ENCODE measurements at regions not wholly inside any gene's neighbourhood (a gene's known extent, or its start where the extent isn't known, plus 50 kb on each side); places are given as distances from the start of the nearest gene placed in this dataset.
A peak's percentile ranks its signal among the peaks of the same experiment; 100 is the strongest.
"Not testable (repeated sequence)": the region's sequence is repeated elsewhere in the genome, so short reads cannot be mapped to it uniquely, and the experiment has no call there.

- no peak for DNase-seq (ENCODE audit: low read depth in 2 of 2)
Observed at GRCh38 chr3:139199421-139200010, 144.3 kb upstream of the MRPS22 start.

GRCh38 chr3:139201446-139202225 lies 142.2 kb upstream of the MRPS22 start:
- DNase-seq (ENCODE audit: low read depth in 2 of 2) = no peak

GRCh38 chr3:139202226-139202958 lies 141.4 kb upstream of the MRPS22 start:
- DNase-seq (ENCODE audit: low read depth in 2 of 2) = no peak

GRCh38 chr3:139202959-139203349 lies 140.9 kb upstream of the MRPS22 start:
- DNase-seq (ENCODE audit: low read depth in 2 of 2) = no peak

GRCh38 chr3:139203752-139204151 lies 140.1 kb upstream of the MRPS22 start:
- no peak for DNase-seq (ENCODE audit: low read depth in 2 of 2)

GRCh38 chr3:139204728-139205127 lies 139.1 kb upstream of the MRPS22 start:
- no peak for DNase-seq (ENCODE audit: low read depth in 2 of 2)

GRCh38 chr3:139213936-139214335 lies 129.9 kb upstream of the MRPS22 start:
- DNase-seq (ENCODE audit: low read depth in 2 of 2) = no peak

- no peak for DNase-seq (ENCODE audit: low read depth in 2 of 2)
Observed at GRCh38 chr3:139216958-139217357, 126.9 kb upstream of the MRPS22 start.

GRCh38 chr3:139217633-139218032 lies 126.2 kb upstream of the MRPS22 start:
- DNase-seq (ENCODE audit: low read depth in 2 of 2) = no peak

- no peak for DNase-seq (ENCODE audit: low read depth in 2 of 2)
Observed at GRCh38 chr3:139218046-139218445, 125.8 kb upstream of the MRPS22 start.

- DNase-seq (ENCODE audit: low read depth in 2 of 2) = no peak
Observed at GRCh38 chr3:139219463-139219862, 124.4 kb upstream of the MRPS22 start.

- DNase-seq (ENCODE audit: low read depth in 2 of 2) = no peak
Observed at GRCh38 chr3:139222100-139222657, 121.6 kb upstream of the MRPS22 start.

GRCh38 chr3:139225548-139225947 lies 118.3 kb upstream of the MRPS22 start:
- DNase-seq (ENCODE audit: low read depth in 2 of 2) = no peak

GRCh38 chr3:139226731-139227130 lies 117.1 kb upstream of the MRPS22 start:
- no peak for DNase-seq (ENCODE audit: low read depth in 2 of 2)

- no peak for DNase-seq (ENCODE audit: low read depth in 2 of 2)
Observed at GRCh38 chr3:139227165-139227564, 116.7 kb upstream of the MRPS22 start.

- no peak for DNase-seq (ENCODE audit: low read depth in 2 of 2)
Observed at GRCh38 chr3:139227827-139228226, 116.0 kb upstream of the MRPS22 start.

- DNase-seq (ENCODE audit: low read depth in 2 of 2) = peak in 1 of 2 experiments; percentile 6
Observed at GRCh38 chr3:139230391-139230790, 113.4 kb upstream of the MRPS22 start.

GRCh38 chr3:139231555-139232281 lies 112.1 kb upstream of the MRPS22 start:
- DNase-seq (ENCODE audit: low read depth in 2 of 2) = no peak

- not testable (repeated sequence) for DNase-seq (ENCODE audit: low read depth in 2 of 2)
Observed at GRCh38 chr3:139232341-139232740, 111.5 kb upstream of the MRPS22 start.

- no peak for DNase-seq (ENCODE audit: low read depth in 2 of 2)
Observed at GRCh38 chr3:139234491-139234890, 109.3 kb upstream of the MRPS22 start.

GRCh38 chr3:139235192-139235591 lies 108.6 kb upstream of the MRPS22 start:
- DNase-seq (ENCODE audit: low read depth in 2 of 2) = no peak

- no peak for DNase-seq (ENCODE audit: low read depth in 2 of 2)
Observed at GRCh38 chr3:139236336-139236735, 107.5 kb upstream of the MRPS22 start.
